ENCODE measurements at regions not wholly inside any gene's neighbourhood (a gene's known extent, or its start where the extent isn't known, plus 50 kb on each side); places are given as distances from the start of the nearest gene placed in this dataset.

- no peaks in the 10 kb centered on the region for H3K27me3 ChIP-seq (ENCODE audit: low read length)
- no peak overlapping the region for H3K9ac ChIP-seq (ENCODE audit: low read length)
- no peaks in the 10 kb centered on the region for H3K36me3 ChIP-seq (ENCODE audit: insufficient read depth, low read length)
- no peak overlapping the region for H3K4me3 ChIP-seq (ENCODE audit: low read length)
- H3K4me1 ChIP-seq (ENCODE audit: low read length) = no peaks in the 10 kb centered on the region
- H3K9me3 ChIP-seq (ENCODE audit: low read length) = no peaks in the 10 kb centered on the region
- H3K4me2 ChIP-seq (ENCODE audit: low read depth, low read length, poor library complexity, severe bottlenecking) = no peak overlapping the region
- H3K27ac ChIP-seq (ENCODE audit: low read length) = no peak overlapping the region
- no peak for DNase-seq
- no peaks in the 10 kb centered on the region for H3K79me2 ChIP-seq (ENCODE audit: low read length)
- no peaks in the 10 kb centered on the region for H4K20me1 ChIP-seq (ENCODE audit: insufficient read depth, low read depth, low read length)
- no peak overlapping the region for H2AFZ ChIP-seq (ENCODE audit: low read length)
- no peaks in the 10 kb centered on the region for H3K9me2 ChIP-seq (replicated peaks; ENCODE audit: insufficient read depth, low read length)
Measured at GRCh38 chr2:224325941-224326340, 76.0 kb downstream of the FAM124B start.

DNA sequence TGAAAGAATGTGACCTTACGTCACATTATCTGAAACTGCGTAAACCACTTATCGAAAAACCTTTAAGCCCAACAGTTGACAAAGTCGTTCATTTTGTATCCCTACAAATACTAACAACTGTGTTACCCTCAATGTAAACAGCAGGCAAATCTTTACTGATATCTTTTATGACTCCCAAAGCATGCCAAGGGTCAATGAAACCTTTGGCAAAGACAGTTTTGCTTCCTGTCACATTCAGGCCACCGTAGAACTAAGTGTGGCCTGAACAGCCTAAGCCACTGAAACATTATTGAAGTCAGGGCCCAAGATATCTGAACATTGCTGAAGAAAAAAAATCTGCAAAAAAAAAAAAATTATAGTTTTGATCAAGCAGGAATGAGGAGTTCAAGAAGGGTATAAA lies 77.3 kb downstream of the FAM124B start:
- H3K79me2 ChIP-seq (ENCODE audit: low read length) = no peaks in the 10 kb centered on the region
- no peak overlapping the region for H3K4me3 ChIP-seq (ENCODE audit: low read length)
- H3K36me3 ChIP-seq (ENCODE audit: insufficient read depth, low read length) = no peaks in the 10 kb centered on the region
- no peak overlapping the region for H2AFZ ChIP-seq (ENCODE audit: low read length)
- H3K27me3 ChIP-seq (ENCODE audit: low read length) = no peaks in the 10 kb centered on the region
- no peak overlapping the region for H3K27ac ChIP-seq (ENCODE audit: low read length)
- H3K4me2 ChIP-seq (ENCODE audit: low read depth, low read length, poor library complexity, severe bottlenecking) = no peak overlapping the region
- no peak overlapping the region for H3K9ac ChIP-seq (ENCODE audit: low read length)
- no peaks in the 10 kb centered on the region for H3K4me1 ChIP-seq (ENCODE audit: low read length)
- no peaks in the 10 kb centered on the region for H3K9me3 ChIP-seq (ENCODE audit: low read length)
- H3K9me2 ChIP-seq (replicated peaks; ENCODE audit: insufficient read depth, low read length) = no peaks in the 10 kb centered on the region
- no peaks in the 10 kb centered on the region for H4K20me1 ChIP-seq (ENCODE audit: insufficient read depth, low read depth, low read length)
- DNase-seq = no peak

- H3K4me3 ChIP-seq (ENCODE audit: low read length) = no peak overlapping the region
- no peaks in the 10 kb centered on the region for H3K27me3 ChIP-seq (ENCODE audit: low read length)
- no peak overlapping the region for H3K9ac ChIP-seq (ENCODE audit: low read length)
- no peak overlapping the region for H2AFZ ChIP-seq (ENCODE audit: low read length)
- no peaks in the 10 kb centered on the region for H3K36me3 ChIP-seq (ENCODE audit: insufficient read depth, low read length)
- no peaks in the 10 kb centered on the region for H3K9me2 ChIP-seq (replicated peaks; ENCODE audit: insufficient read depth, low read length)
- no peaks in the 10 kb centered on the region for H3K4me1 ChIP-seq (ENCODE audit: low read length)
- DNase-seq = no peak
- H3K4me2 ChIP-seq (ENCODE audit: low read depth, low read length, poor library complexity, severe bottlenecking) = no peak overlapping the region
- no peaks in the 10 kb centered on the region for H3K9me3 ChIP-seq (ENCODE audit: low read length)
- no peaks in the 10 kb centered on the region for H3K79me2 ChIP-seq (ENCODE audit: low read length)
- H4K20me1 ChIP-seq (ENCODE audit: insufficient read depth, low read depth, low read length) = no peaks in the 10 kb centered on the region
- no peak overlapping the region for H3K27ac ChIP-seq (ENCODE audit: low read length)
Measured at GRCh38 chr2:224320660-224321059, 81.2 kb downstream of the FAM124B start.

- H3K9ac ChIP-seq (ENCODE audit: low read length) = no peak overlapping the region
- H3K9me2 ChIP-seq (replicated peaks; ENCODE audit: insufficient read depth, low read length) = no peaks in the 10 kb centered on the region
- H3K9me3 ChIP-seq (ENCODE audit: low read length) = no peaks in the 10 kb centered on the region
- H3K27ac ChIP-seq (ENCODE audit: low read length) = no peak overlapping the region
- H3K36me3 ChIP-seq (ENCODE audit: insufficient read depth, low read length) = no peaks in the 10 kb centered on the region
- H3K4me3 ChIP-seq (ENCODE audit: low read length) = no peak overlapping the region
- no peak overlapping the region for H2AFZ ChIP-seq (ENCODE audit: low read length)
- no peaks in the 10 kb centered on the region for H3K79me2 ChIP-seq (ENCODE audit: low read length)
- H3K4me2 ChIP-seq (ENCODE audit: low read depth, low read length, poor library complexity, severe bottlenecking) = no peak overlapping the region
- no peak for DNase-seq
- no peaks in the 10 kb centered on the region for H3K4me1 ChIP-seq (ENCODE audit: low read length)
- H4K20me1 ChIP-seq (ENCODE audit: insufficient read depth, low read depth, low read length) = no peaks in the 10 kb centered on the region
- no peaks in the 10 kb centered on the region for H3K27me3 ChIP-seq (ENCODE audit: low read length)
Measured at GRCh38 chr2:224319750-224320149, 82.2 kb downstream of the FAM124B start.

- Histone ChIP-seq H3K36me3 (ENCODE audit: insufficient read depth, low read length) (no peaks in the 10 kb centered on the region), H2AFZ (ENCODE audit: low read length) (no peak overlapping the region), H3K27ac (ENCODE audit: low read length) (no peak overlapping the region), H3K9me3 (ENCODE audit: low read length) (no peaks in the 10 kb centered on the region), H3K27me3 (ENCODE audit: low read length) (no peaks in the 10 kb centered on the region), H3K4me2 (ENCODE audit: low read depth, low read length, poor library complexity, severe bottlenecking) (no peak overlapping the region), H3K9me2 (replicated peaks; ENCODE audit: insufficient read depth, low read length) (no peaks in the 10 kb centered on the region), H4K20me1 (ENCODE audit: insufficient read depth, low read depth, low read length) (no peaks in the 10 kb centered on the region), H3K4me1 (ENCODE audit: low read length) (no peaks in the 10 kb centered on the region), H3K4me3 (ENCODE audit: low read length) (no peak overlapping the region), H3K79me2 (ENCODE audit: low read length) (no peaks in the 10 kb centered on the region), H3K9ac (ENCODE audit: low read length) (no peak overlapping the region)
- no peak for DNase-seq
Measured at GRCh38 chr2:224312741-224313140, 89.2 kb downstream of the FAM124B start.

GRCh38 chr2:224310943-224311625 lies 90.8 kb downstream of the FAM124B start:
- Histone ChIP-seq H3K27me3 (ENCODE audit: low read length) (no peaks in the 10 kb centered on the region), H3K79me2 (ENCODE audit: low read length) (no peaks in the 10 kb centered on the region), H3K9ac (ENCODE audit: low read length) (no peak overlapping the region), H3K4me3 (ENCODE audit: low read length) (no peak overlapping the region), H3K9me2 (replicated peaks; ENCODE audit: insufficient read depth, low read length) (no peaks in the 10 kb centered on the region), H3K36me3 (ENCODE audit: insufficient read depth, low read length) (no peaks in the 10 kb centered on the region), H3K4me2 (ENCODE audit: low read depth, low read length, poor library complexity, severe bottlenecking) (no peak overlapping the region), H3K9me3 (ENCODE audit: low read length) (no peaks in the 10 kb centered on the region), H2AFZ (ENCODE audit: low read length) (no peak overlapping the region), H3K4me1 (ENCODE audit: low read length) (no peaks in the 10 kb centered on the region), H3K27ac (ENCODE audit: low read length) (no peak overlapping the region), H4K20me1 (ENCODE audit: insufficient read depth, low read depth, low read length) (no peaks in the 10 kb centered on the region)
- DNase-seq = no peak

- H3K9ac ChIP-seq (ENCODE audit: low read length) = no peak overlapping the region
- no peak overlapping the region for H2AFZ ChIP-seq (ENCODE audit: low read length)
- no peak overlapping the region for H3K4me3 ChIP-seq (ENCODE audit: low read length)
- H3K9me3 ChIP-seq (ENCODE audit: low read length) = no peaks in the 10 kb centered on the region
- DNase-seq = no peak
- no peak overlapping the region for H3K27ac ChIP-seq (ENCODE audit: low read length)
- no peaks in the 10 kb centered on the region for H3K4me1 ChIP-seq (ENCODE audit: low read length)
- H3K36me3 ChIP-seq (ENCODE audit: insufficient read depth, low read length) = no peaks in the 10 kb centered on the region
- H3K9me2 ChIP-seq (replicated peaks; ENCODE audit: insufficient read depth, low read length) = no peaks in the 10 kb centered on the region
- H4K20me1 ChIP-seq (ENCODE audit: insufficient read depth, low read depth, low read length) = no peaks in the 10 kb centered on the region
- H3K27me3 ChIP-seq (ENCODE audit: low read length) = no peaks in the 10 kb centered on the region
- no peaks in the 10 kb centered on the region for H3K79me2 ChIP-seq (ENCODE audit: low read length)
- H3K4me2 ChIP-seq (ENCODE audit: low read depth, low read length, poor library complexity, severe bottlenecking) = no peak overlapping the region
Measured at GRCh38 chr2:224309176-224309575, 92.7 kb downstream of the FAM124B start.

GRCh38 chr2:224308272-224308911 lies 93.5 kb downstream of the FAM124B start:
- no peak for DNase-seq
- Histone ChIP-seq H3K36me3 (ENCODE audit: insufficient read depth, low read length) (no peaks in the 10 kb centered on the region), H3K9ac (ENCODE audit: low read length) (no peak overlapping the region), H3K27ac (ENCODE audit: low read length) (no peak overlapping the region), H3K4me2 (ENCODE audit: low read depth, low read length, poor library complexity, severe bottlenecking) (no peak overlapping the region), H4K20me1 (ENCODE audit: insufficient read depth, low read depth, low read length) (no peaks in the 10 kb centered on the region), H3K9me2 (replicated peaks; ENCODE audit: insufficient read depth, low read length) (no peaks in the 10 kb centered on the region), H3K9me3 (ENCODE audit: low read length) (no peaks in the 10 kb centered on the region), H3K4me3 (ENCODE audit: low read length) (no peak overlapping the region), H3K4me1 (ENCODE audit: low read length) (no peaks in the 10 kb centered on the region), H3K79me2 (ENCODE audit: low read length) (no peaks in the 10 kb centered on the region), H3K27me3 (ENCODE audit: low read length) (no peaks in the 10 kb centered on the region), H2AFZ (ENCODE audit: low read length) (no peak overlapping the region)
